Inflammatory macrophage treated with lipopolysaccharide for 4 hours (primary cell): ENCODE measurements at regions not wholly inside any gene's neighbourhood (a gene's known extent, or its start where the extent isn't known, plus 50 kb on each side); places are given as distances from the start of the nearest gene placed in this dataset.

Experiments used
- DNase-seq: peaks from one replicate; pipeline ENCODE4 v3.0.0-alpha.2; 2020

- DNase-seq: no peak
Observed at GRCh38 chr12:88982694-88983093, 369.6 kb downstream of the DUSP6 start.

- DNase-seq: no peak
Observed at GRCh38 chr12:88977115-88977514, 375.2 kb downstream of the DUSP6 start.

- DNase-seq: no peak
Observed at GRCh38 chr12:88973998-88974397, 378.3 kb downstream of the DUSP6 start.

- DNase-seq: no peak
Observed at GRCh38 chr12:88970740-88971139, 381.6 kb downstream of the DUSP6 start.

- no peak for DNase-seq
Observed at GRCh38 chr12:88969127-88969526, 383.2 kb downstream of the DUSP6 start.

- no peak for DNase-seq
Observed at GRCh38 chr12:88960213-88960878, 380.1 kb upstream of the KITLG start.

- DNase-seq: no peak
Observed at GRCh38 chr12:88958946-88959345, 378.7 kb upstream of the KITLG start.

- DNase-seq: no peak
Observed at GRCh38 chr12:88958153-88958552, 377.9 kb upstream of the KITLG start.

GRCh38 chr12:88957358-88957757, 377.1 kb upstream of the KITLG start:
- no peak for DNase-seq

GRCh38 chr12:88955531-88955930, 375.3 kb upstream of the KITLG start:
- DNase-seq: no peak

- DNase-seq: no peak
Observed at GRCh38 chr12:88953029-88953586, 372.8 kb upstream of the KITLG start.

GRCh38 chr12:88952562-88952942, 372.3 kb upstream of the KITLG start:
- DNase-seq: no peak

GRCh38 chr12:88951860-88952561, 371.7 kb upstream of the KITLG start:
- no peak for DNase-seq

GRCh38 chr12:88951177-88951576, 370.9 kb upstream of the KITLG start:
- no peak for DNase-seq

- DNase-seq: no peak
Observed at GRCh38 chr12:88947486-88948043, 367.3 kb upstream of the KITLG start.

- peak; percentile 6 for DNase-seq
Observed at GRCh38 chr12:88946372-88946997, 366.2 kb upstream of the KITLG start.

GRCh38 chr12:88945051-88945732, 364.9 kb upstream of the KITLG start:
- DNase-seq: no peak

- peak; percentile 46 for DNase-seq
Observed at GRCh38 chr12:88944397-88944796, 364.1 kb upstream of the KITLG start.

- DNase-seq: no peak
Observed at GRCh38 chr12:88940854-88941253, 360.6 kb upstream of the KITLG start.

GRCh38 chr12:88935856-88936255, 355.6 kb upstream of the KITLG start:
- no peak for DNase-seq

GRCh38 chr12:88934163-88934747, 354.0 kb upstream of the KITLG start:
- DNase-seq: no peak

- DNase-seq: no peak
Observed at GRCh38 chr12:88932457-88932856, 352.2 kb upstream of the KITLG start.

GRCh38 chr12:88931598-88931997, 351.3 kb upstream of the KITLG start:
- no peak for DNase-seq
